KMS-11 (cell line): ENCODE measurements at regions not wholly inside any gene's neighbourhood (a gene's known extent, or its start where the extent isn't known, plus 50 kb on each side); places are given as distances from the start of the nearest gene placed in this dataset.

Experiments
- H2AFZ ChIP-seq: fragments of 200-600 bp; sonication (generic); 2 replicates; pipeline ENCODE4 v1.6.1; 2016; ENCODE audit warnings: antibody characterized with exemption, mixed run types, low read depth
- H3K27ac ChIP-seq: fragments of 200-600 bp; sonication (generic); 2 replicates; pipeline ENCODE4 v1.6.1; 2016; ENCODE audit warnings: mild to moderate bottlenecking, mixed run types
- H3K27me3 ChIP-seq: fragments of 200-600 bp; sonication (generic); 2 replicates; pipeline ENCODE4 v1.6.1; 2017; ENCODE audit warnings: mild to moderate bottlenecking, low read depth, mixed run types, moderate library complexity; ENCODE audit not compliant: insufficient read depth
- H3K36me3 ChIP-seq: fragments of 200-600 bp; sonication (generic); 2 replicates; pipeline ENCODE4 v1.6.1; 2017; ENCODE audit warnings: mild to moderate bottlenecking, mixed run types; ENCODE audit not compliant: insufficient read depth
- H3K4me1 ChIP-seq: fragments of 200-600 bp; sonication (generic); 2 replicates; pipeline ENCODE4 v1.6.1; 2016; ENCODE audit warnings: mild to moderate bottlenecking, low read depth, mixed run types; ENCODE audit not compliant: poor library complexity, severe bottlenecking
- H3K4me2 ChIP-seq: fragments of 200-600 bp; sonication (generic); 2 replicates; pipeline ENCODE4 v1.7.0; 2016; ENCODE audit warnings: mild to moderate bottlenecking, mixed run types
- H3K4me3 ChIP-seq: fragments of 200-600 bp; sonication (generic); IDR thresholded peaks from 2 replicates; pipeline ENCODE4 v1.6.1; 2017; ENCODE audit warnings: low read depth, low read length, mixed read lengths; ENCODE audit not compliant: insufficient read depth
- H3K79me2 ChIP-seq: fragments of 200-600 bp; sonication (generic); 2 replicates; pipeline ENCODE4 v1.6.1; 2016; ENCODE audit warnings: low read depth, mixed run types; ENCODE audit not compliant: insufficient read depth
- H3K9ac ChIP-seq: fragments of 200-600 bp; sonication (generic); 2 replicates; pipeline ENCODE4 v1.6.1; 2016; ENCODE audit warnings: mild to moderate bottlenecking, mixed run types
- H4K20me1 ChIP-seq: fragments of 200-600 bp; sonication (generic); 2 replicates; pipeline ENCODE4 v1.6.1; 2016; ENCODE audit warnings: mild to moderate bottlenecking, mixed run types; ENCODE audit not compliant: insufficient read depth
- CTCF ChIP-seq: fragments of 200-600 bp; sonication (generic); conservative IDR thresholded peaks from 2 replicates; pipeline ENCODE4 v1.6.1; 2017; ENCODE audit warnings: low read depth, mild to moderate bottlenecking, antibody characterized with exemption, low read length, moderate library complexity, mixed read lengths

GRCh38 chr18:71873695-71874094 lies 670.4 kb downstream of the CBLN2 start:
- Histone ChIP-seq H2AFZ (no peak overlapping the region), H3K27me3 (no peaks in the 10 kb centered on the region), H3K79me2 (no peaks in the 10 kb centered on the region), H3K36me3 (no peaks in the 10 kb centered on the region), H4K20me1 (no peaks in the 10 kb centered on the region), H3K27ac (no peak overlapping the region), H3K4me2 (no peak overlapping the region), H3K9ac (no peak overlapping the region), H3K4me3 (no peak overlapping the region), H3K4me1 (peaks cover 9% of the 10 kb centered on the region)
- TF ChIP-seq CTCF, result no peak

GRCh38 chr18:71865888-71866287 lies 678.3 kb downstream of the CBLN2 start:
- H3K27ac ChIP-seq, result no peak overlapping the region
- no peak overlapping the region for H2AFZ ChIP-seq
- no peak for TF ChIP-seq CTCF
- no peaks in the 10 kb centered on the region for H3K36me3 ChIP-seq
- H3K4me2 ChIP-seq, result no peak overlapping the region
- no peaks in the 10 kb centered on the region for H3K4me1 ChIP-seq
- no peaks in the 10 kb centered on the region for H4K20me1 ChIP-seq
- no peaks in the 10 kb centered on the region for H3K27me3 ChIP-seq
- H3K9ac ChIP-seq, result no peak overlapping the region
- H3K4me3 ChIP-seq, result no peak overlapping the region
- H3K79me2 ChIP-seq, result no peaks in the 10 kb centered on the region

DNA sequence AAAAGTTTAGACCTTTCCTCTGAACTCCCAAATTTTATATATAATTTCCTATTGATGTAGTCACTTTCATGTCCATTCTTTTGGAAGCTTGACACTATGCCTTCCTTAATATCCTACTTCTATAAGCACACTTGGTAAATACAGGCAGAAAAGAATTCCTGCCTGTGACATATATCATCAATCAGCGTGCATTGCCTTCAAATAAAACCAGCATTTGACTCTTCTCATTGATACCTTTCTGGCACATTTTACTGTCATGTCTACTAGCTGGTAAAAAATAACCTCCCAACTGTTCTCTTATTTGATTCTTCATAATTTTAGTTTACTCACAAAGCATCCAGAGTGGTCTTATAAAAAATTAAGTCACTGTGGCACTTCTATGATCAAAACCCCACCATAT lies 693.5 kb downstream of the CBLN2 start:
- H3K27ac ChIP-seq, result no peak overlapping the region
- H4K20me1 ChIP-seq, result no peaks in the 10 kb centered on the region
- no peaks in the 10 kb centered on the region for H3K4me1 ChIP-seq
- no peaks in the 10 kb centered on the region for H3K36me3 ChIP-seq
- no peak overlapping the region for H2AFZ ChIP-seq
- H3K4me2 ChIP-seq, result no peak overlapping the region
- TF ChIP-seq CTCF, result no peak
- H3K79me2 ChIP-seq, result no peaks in the 10 kb centered on the region
- no peaks in the 10 kb centered on the region for H3K27me3 ChIP-seq
- H3K4me3 ChIP-seq, result no peak overlapping the region
- H3K9ac ChIP-seq, result no peak overlapping the region

GRCh38 chr18:71849407-71849806 lies 694.7 kb downstream of the CBLN2 start:
- no peaks in the 10 kb centered on the region for H3K27me3 ChIP-seq
- peak; percentile 25; the same call in 1 of the 2 replicates for TF ChIP-seq CTCF

More at GRCh38 chr18:71849407-71849806, 694.7 kb downstream of the CBLN2 start:
- Histone ChIP-seq H4K20me1 (no peaks in the 10 kb centered on the region), H3K4me1 (no peaks in the 10 kb centered on the region), H3K79me2 (no peaks in the 10 kb centered on the region), H3K27ac (no peak overlapping the region), H3K4me2 (no peak overlapping the region), H3K4me3 (no peak overlapping the region), H2AFZ (no peak overlapping the region), H3K9ac (no peak overlapping the region), H3K36me3 (no peaks in the 10 kb centered on the region)
